ENCODE measurements at regions not wholly inside any gene's neighbourhood (a gene's known extent, or its start where the extent isn't known, plus 50 kb on each side); places are given as distances from the start of the nearest gene placed in this dataset.
"Not testable (repeated sequence)": the region's sequence is repeated elsewhere in the genome, so short reads cannot be mapped to it uniquely, and the experiment has no call there.

- no peak for DNase-seq
Measured at GRCh38 chr12:75790219-75790618, 241.4 kb downstream of the PHLDA1 start.

DNA sequence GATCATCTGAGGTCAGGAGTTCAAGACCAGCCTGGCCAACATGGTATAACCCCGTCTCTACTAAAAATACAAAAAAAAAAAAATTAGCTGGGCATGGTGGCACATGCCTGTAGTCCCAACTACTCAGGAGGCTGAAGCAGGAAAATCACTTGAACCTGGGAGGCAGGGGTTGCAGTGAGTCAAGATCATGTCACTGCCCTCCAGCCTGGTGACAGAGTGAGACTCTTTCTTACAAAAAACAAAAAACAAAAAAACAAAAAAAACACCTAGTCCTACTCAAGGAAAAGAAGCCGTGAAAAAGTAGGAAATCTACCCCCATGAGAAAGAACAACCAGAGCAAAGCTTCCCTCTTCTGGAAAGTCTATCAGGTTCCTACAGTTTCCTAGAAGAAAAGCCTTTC, 244.4 kb downstream of the PHLDA1 start:
- not testable (repeated sequence) for DNase-seq

- DNase-seq, result no peak
Measured at GRCh38 chr12:75786070-75786469, 245.5 kb downstream of the PHLDA1 start.

DNA sequence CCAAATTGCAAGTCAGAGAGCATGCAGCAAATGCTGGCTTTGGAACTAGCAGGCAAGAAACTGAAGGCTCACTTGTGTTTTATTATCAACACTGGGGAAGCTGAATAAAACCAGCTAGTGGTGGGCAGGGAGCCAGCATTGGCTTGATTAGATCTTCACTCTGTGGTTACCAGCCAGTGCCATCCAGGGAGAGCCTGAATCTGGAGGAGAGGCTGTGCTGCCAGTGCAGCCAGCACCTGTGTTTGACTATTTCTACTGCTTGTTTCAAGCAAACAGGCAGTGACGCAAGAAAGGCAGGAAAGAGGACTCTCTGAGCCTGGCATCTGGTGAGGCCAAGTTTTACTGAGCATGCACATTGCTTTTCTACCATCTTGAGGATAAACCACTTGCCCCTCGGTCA, 247.0 kb downstream of the PHLDA1 start:
- DNase-seq, result no peak

DNA sequence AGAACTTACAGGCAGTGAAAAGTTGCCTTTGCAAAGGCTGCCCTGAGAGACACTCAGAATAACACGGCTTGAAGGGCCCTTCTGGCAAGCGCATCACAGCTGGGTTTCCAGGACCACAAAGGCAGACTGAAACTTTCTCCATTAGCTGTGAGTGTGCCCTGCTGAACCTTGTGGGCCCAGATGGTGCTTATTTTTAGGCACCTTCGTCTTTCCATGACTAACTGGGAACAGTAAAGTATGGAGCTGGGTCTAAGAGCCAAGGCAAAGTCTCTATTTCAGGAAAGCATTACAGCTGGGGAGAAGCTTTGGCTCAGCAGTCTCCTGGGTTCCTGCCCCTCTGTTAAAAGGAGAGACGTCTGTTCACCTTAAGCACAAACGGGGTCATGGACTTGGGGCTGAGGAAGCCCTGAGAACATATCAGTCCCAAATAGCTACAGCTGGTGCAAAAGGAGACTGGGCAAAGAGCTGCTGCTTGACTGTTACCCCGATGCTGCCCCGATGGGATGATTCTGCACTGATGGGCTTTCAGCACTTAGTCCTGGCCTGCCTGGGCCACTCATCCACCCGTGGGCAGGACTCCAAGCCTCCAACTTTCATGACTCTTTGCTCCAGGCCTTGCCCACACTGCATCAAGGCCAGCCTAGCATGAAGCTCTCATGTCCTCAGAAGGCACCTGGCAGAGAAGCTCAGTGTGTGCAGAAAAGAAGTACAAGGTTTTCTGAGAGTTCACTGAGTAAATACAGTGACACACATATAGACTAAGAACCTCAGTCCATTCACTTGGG, 248.3 kb downstream of the PHLDA1 start:
- DNase-seq, result no peak

DNA sequence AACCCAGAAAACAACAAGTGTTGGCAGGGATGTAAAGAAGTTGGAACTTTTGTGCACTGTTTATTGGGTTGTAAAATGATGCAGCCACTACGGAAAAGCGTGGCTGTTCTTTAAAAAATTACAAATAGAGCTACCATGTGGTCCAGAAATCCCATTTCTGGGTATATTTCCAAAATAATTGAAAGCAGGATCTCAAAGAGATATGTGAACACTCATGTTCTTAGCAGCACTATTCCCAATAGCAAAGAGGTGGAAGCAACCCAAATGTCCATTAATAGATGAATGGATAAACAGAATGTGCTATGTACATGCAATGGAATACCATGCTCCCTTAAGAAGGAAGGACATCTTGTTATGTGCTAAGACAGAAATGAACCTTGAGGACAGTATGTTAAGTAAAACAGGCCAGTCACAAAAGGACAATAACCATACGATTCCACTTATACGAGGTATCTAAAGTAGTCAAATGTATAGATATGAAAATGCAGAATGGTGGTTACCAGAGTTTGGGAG, 249.5 kb downstream of the PHLDA1 start:
- DNase-seq, result no peak

DNA sequence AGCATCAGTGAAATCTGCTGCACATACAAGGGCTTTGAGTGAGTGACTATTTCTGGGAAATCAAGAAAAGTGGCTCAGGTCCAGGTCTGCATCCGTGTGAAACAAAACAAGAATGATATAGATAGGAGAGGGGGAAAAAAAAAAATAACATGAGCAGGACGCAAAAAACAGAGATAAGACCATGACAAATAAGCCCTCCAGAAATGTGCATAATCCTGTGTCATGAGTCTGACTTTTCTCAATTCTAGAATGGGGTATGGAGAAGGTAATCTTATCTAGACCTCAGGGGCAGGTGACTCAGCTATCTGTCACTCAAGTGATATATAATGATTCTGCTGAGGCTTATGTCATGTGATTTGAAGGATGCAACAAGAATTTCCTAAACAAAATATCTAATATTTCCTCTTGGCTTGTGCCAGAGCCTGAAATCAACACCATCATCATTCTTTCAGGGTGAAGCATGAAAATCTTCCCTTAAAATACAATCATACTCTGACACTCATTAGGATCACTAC, 250.0 kb downstream of the PHLDA1 start:
- no peak for DNase-seq

GRCh38 chr12:75779891-75780496, 251.6 kb downstream of the PHLDA1 start:
- peak; percentile 89 to 90 for DNase-seq

GRCh38 chr12:75774261-75775052, 257.1 kb downstream of the PHLDA1 start:
- DNase-seq, result no peak

DNA sequence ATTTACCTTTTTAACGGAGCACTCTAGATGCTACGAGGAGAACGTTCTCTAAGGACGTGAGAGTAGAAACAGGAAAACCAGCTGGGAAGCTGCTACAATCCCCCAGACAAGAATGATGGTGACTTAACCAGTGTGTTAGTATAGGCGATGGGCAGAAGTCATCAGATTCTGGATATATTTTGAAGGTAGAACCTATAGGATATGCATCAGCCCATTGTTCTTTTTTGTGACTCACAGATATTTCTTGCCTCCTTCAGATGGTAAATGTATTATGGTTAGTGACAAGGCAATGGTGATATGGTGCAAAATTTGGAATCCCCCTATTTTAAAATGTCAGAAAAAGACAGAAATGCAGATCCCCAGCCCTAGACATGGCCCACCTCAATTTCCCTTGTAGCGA, 258.2 kb downstream of the PHLDA1 start:
- no peak for DNase-seq

DNA sequence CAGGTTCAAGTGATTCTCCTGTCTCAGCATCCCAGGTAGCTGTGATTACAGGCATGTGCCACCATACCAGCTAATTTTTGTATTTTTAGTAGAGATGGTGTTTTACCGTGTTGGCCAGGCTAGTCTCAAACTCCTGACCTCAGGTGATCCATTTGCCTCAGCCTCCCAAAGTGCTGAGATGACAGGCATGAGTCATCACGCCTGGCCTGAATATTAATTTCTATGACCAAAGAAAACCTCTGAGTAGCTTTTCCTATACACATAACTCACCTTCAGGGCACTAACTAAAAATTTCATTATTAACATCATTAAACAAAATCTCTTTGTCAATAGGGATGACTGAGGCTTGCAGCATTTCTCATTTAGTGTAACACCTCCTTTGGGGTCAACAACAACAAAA, 259.6 kb upstream of the KRR1 start:
- DNase-seq, result no peak

GRCh38 chr12:75767957-75768356, 256.5 kb upstream of the KRR1 start:
- DNase-seq, result no peak

DNA sequence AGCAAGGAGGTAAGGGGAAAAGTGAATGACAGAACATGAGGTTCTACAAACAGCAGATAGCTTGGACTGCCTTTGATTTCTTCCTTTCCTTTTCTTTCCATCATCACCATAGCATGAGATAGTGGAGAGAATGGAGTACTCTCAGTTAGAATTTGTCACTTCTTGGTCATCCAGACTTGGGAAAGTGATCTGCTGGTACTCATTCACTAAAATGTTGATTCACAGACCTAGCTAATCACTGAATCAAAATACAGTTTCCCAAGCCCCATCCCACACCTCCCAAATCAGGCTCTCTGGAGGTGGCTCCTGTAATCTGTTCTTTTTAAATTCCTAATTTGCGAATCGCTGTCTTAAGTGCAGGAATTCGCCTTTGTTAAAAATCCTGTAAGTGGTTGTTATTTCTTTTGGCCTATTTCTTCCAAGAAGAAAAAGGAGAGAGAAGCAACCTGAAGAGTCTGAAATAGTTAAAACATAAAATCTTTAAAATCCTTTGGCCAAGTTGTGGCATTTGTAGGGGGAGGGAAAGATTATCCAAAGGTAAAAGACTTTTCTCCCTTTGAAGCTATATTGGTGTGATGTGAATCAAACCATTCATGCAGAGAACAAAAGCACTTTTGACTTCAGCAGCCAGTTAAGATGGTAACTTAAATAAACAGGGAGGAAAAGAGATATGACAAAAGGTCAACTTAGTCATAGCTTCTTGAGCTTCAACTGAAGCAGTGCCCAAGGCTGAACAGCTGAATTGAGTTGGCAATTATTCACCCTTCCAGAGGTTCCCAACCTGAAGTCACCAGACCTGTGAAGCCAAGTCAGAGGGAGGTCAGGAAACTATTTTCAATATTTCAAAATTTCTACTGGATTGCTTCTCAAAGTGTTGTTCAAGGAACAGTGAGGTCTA, 255.1 kb upstream of the KRR1 start:
- no peak for DNase-seq

GRCh38 chr12:75765170-75766059, 254.0 kb upstream of the KRR1 start:
- DNase-seq, result no peak

DNA sequence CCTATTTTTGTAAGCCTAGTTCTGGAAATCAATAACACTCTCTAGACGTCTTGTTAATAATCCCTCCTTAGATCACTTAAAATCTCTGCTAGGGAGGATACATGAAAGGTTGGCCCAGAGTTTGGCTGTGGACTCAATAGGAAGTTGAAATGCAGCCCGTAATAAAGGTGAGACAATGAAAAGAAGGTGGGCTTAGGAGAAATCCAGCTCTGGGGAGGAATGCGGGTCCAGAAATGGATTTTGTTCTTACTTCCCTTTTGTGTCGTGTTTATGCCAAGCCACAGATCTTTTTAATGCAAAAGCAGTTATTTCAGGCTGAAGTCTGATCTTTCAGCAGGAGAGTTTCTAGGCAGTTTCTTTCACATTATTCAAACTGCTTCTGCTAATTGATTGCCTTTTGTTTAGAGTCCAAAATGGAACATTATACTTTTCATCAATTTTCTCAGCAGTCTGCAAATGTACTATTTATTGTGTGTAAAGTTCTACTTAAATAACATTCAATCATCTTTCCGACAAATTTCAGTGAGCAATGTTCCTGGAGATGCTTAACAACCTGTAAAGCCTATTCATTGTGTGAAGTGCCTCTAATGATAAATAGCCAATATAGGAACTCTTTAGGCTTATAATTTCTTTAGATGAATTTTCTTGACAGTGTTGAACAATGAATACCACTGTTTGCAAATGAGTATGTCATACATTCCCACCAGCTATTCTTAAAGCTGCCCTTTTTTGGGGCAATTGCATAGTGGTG, 252.9 kb upstream of the KRR1 start:
- no peak for DNase-seq

DNA sequence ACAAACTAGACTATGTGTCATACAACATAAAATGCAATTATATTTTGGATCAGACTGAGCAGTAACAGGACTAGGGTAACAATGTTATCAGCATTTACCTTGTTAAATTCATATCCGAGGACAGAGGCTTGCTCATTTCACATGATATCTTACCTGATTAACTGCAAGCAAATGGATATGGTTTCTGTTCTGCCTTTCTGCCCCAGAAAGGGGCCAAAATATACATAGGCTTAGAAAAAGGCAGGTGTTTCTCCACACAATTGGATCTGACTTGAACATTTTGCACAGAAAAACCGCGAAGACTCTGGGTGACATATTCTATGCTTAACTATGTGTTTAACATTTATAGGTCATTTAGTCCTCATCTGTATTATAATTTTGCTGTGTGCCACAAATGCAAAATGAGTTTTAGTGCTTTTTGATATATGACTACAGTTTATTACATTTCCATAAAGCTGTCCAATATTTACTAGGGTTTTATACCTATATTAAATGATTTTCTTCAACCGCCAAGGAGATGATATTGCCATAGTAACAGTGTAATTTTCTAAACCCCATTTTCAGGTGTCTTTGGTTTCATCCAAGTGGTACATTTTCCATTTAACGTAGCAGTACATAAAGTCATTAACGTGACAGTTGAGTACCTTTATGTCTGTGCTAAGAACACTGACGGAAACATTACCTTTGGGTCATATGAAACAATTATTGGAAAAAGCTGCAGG, 249.3 kb upstream of the KRR1 start:
- no peak for DNase-seq

GRCh38 chr12:75759842-75760572, 248.6 kb upstream of the KRR1 start:
- no peak for DNase-seq

GRCh38 chr12:75759196-75759595, 247.8 kb upstream of the KRR1 start:
- no peak for DNase-seq

DNA sequence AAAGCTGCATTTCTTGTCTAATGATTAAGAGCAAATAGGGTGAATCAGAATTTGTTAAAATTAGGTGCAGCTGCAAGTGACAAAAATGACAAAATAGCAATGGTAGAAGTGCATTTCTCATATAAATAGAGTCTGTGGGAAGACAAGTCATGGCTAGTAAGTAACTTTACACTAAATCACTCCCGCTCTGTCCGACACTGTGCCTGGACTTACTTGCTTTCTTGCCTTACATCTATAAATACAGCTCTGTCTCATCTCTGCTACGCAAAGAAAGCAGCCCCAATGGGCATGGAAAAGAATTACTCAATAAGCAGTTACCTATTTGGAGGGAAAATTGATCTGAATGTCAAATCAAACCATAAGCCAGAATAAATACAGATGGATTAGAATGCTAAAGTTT, 245.4 kb upstream of the KRR1 start:
- no peak for DNase-seq

All from NCI-H524 (cell line).